ENCODE measurements at regions not wholly inside any gene's neighbourhood (a gene's known extent, or its start where the extent isn't known, plus 50 kb on each side); places are given as distances from the start of the nearest gene placed in this dataset.

DNA sequence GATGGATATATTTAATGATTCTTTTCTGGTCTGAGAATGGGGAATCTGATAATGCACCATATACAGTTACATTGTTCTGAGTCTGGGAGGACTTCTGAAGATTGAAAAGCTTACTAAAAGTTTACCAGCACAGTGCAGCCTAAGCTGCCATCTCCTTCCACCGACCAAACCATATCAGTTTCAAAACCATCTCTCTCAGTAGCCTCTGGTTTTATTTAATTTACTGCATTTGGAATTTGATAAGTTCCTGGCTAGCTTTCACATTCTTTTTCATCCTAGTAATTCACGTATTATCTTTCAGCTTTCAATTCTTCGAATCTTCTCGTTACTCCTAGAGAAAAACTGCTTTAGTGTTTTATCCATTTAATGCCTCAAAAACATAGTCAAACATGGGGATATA is 181.4 kb upstream of the HCCS start:
- TF ChIP-seq, protein P1, sequence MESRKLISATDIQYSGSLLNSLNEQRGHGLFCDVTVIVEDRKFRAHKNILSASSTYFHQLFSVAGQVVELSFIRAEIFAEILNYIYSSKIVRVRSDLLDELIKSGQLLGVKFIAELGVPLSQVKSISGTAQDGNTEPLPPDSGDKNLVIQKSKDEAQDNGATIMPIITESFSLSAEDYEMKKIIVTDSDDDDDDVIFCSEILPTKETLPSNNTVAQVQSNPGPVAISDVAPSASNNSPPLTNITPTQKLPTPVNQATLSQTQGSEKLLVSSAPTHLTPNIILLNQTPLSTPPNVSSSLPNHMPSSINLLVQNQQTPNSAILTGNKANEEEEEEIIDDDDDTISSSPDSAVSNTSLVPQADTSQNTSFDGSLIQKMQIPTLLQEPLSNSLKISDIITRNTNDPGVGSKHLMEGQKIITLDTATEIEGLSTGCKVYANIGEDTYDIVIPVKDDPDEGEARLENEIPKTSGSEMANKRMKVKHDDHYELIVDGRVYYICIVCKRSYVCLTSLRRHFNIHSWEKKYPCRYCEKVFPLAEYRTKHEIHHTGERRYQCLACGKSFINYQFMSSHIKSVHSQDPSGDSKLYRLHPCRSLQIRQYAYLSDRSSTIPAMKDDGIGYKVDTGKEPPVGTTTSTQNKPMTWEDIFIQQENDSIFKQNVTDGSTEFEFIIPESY (IDR thresholded peaks at IDR 0.05): no peak
- TF ChIP-seq, protein P2, sequence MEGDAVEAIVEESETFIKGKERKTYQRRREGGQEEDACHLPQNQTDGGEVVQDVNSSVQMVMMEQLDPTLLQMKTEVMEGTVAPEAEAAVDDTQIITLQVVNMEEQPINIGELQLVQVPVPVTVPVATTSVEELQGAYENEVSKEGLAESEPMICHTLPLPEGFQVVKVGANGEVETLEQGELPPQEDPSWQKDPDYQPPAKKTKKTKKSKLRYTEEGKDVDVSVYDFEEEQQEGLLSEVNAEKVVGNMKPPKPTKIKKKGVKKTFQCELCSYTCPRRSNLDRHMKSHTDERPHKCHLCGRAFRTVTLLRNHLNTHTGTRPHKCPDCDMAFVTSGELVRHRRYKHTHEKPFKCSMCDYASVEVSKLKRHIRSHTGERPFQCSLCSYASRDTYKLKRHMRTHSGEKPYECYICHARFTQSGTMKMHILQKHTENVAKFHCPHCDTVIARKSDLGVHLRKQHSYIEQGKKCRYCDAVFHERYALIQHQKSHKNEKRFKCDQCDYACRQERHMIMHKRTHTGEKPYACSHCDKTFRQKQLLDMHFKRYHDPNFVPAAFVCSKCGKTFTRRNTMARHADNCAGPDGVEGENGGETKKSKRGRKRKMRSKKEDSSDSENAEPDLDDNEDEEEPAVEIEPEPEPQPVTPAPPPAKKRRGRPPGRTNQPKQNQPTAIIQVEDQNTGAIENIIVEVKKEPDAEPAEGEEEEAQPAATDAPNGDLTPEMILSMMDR (IDR thresholded peaks at IDR 0.05; ENCODE audit: low read depth, low read length, missing input control): no peak
- TF ChIP-seq GABPA (IDR thresholded peaks at IDR 0.05 in 1 of 2, conservative IDR thresholded peaks at IDR 0.05 in 1 of 2) (no peak), EGR1 (IDR thresholded peaks at IDR 0.05; ENCODE audit: low read depth in 2 of 2) (no peak), JUND (IDR thresholded peaks at IDR 0.05) (no peak)
- TF ChIP-seq, protein P3, sequence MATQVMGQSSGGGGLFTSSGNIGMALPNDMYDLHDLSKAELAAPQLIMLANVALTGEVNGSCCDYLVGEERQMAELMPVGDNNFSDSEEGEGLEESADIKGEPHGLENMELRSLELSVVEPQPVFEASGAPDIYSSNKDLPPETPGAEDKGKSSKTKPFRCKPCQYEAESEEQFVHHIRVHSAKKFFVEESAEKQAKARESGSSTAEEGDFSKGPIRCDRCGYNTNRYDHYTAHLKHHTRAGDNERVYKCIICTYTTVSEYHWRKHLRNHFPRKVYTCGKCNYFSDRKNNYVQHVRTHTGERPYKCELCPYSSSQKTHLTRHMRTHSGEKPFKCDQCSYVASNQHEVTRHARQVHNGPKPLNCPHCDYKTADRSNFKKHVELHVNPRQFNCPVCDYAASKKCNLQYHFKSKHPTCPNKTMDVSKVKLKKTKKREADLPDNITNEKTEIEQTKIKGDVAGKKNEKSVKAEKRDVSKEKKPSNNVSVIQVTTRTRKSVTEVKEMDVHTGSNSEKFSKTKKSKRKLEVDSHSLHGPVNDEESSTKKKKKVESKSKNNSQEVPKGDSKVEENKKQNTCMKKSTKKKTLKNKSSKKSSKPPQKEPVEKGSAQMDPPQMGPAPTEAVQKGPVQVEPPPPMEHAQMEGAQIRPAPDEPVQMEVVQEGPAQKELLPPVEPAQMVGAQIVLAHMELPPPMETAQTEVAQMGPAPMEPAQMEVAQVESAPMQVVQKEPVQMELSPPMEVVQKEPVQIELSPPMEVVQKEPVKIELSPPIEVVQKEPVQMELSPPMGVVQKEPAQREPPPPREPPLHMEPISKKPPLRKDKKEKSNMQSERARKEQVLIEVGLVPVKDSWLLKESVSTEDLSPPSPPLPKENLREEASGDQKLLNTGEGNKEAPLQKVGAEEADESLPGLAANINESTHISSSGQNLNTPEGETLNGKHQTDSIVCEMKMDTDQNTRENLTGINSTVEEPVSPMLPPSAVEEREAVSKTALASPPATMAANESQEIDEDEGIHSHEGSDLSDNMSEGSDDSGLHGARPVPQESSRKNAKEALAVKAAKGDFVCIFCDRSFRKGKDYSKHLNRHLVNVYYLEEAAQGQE (IDR thresholded peaks at IDR 0.05): no peak
